PC-3 (cell line): ENCODE measurements at regions not wholly inside any gene's neighbourhood (a gene's known extent, or its start where the extent isn't known, plus 50 kb on each side); places are given as distances from the start of the nearest gene placed in this dataset.

Experiments
- CTCF ChIP-seq: fragments of 300-600 bp; sonication (generic); conservative IDR thresholded peaks from 2 replicates; pipeline ENCODE4 v1.5.1; 2017; ENCODE audit warnings: antibody characterized with exemption, low read depth, mild to moderate bottlenecking, low read length
- EZH2phosphoT487 ChIP-seq: fragments of 300-600 bp; sonication (generic); IDR thresholded peaks from 2 replicates; pipeline ENCODE4 v1.6.1; 2018; ENCODE audit warnings: mild to moderate bottlenecking, antibody characterized with exemption, low read length, borderline replicate concordance

DNA sequence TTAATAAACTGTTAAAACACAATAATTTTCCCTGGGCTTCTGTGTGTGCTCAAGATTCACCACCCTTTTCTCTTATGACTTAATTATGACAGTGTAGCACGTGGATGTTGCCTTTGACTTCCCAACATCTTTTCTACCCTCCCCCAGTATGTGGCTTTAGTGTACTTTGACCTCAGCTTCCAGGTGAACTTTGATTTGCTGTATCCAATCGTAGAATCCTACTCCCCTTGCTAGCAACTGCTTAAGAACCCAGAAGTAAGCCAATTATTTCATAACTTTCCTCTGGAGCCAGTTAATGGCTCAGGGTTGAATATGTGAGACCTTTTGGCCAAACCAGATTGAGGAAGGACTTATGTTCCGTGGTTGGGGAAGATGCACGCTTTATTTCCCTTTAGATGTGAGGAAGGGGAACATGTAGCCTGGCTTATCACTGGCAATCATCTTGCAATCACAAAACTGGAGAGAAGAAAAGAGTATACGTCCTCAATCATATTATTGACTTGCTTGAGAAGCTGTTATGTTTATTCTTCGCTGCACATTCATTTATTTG, 259.6 kb upstream of the ATP2B1 start:
- no peak for TF ChIP-seq CTCF
- TF ChIP-seq EZH2phosphoT487, result no peak
